HFFc6 (cell line): ENCODE measurements at regions not wholly inside any gene's neighbourhood (a gene's known extent, or its start where the extent isn't known, plus 50 kb on each side); places are given as distances from the start of the nearest gene placed in this dataset.

ENCODE experiments used
- DNase-seq: peaks from one replicate; pipeline ENCODE4 v3.0.0-alpha.2; 2018
- H3K27ac Mint-ChIP-seq: 2 replicates; pipeline ENCODE4 v1.8.0; 2020; ENCODE audit warnings: mild to moderate bottlenecking, mixed read lengths
- H3K27me3 Mint-ChIP-seq: 2 replicates; pipeline ENCODE4 v1.8.0; 2021; ENCODE audit warnings: mild to moderate bottlenecking, moderate library complexity, mixed read lengths; ENCODE audit not compliant: insufficient read depth
- H3K36me3 Mint-ChIP-seq: 2 replicates; pipeline ENCODE4 v1.8.0; 2021; ENCODE audit warnings: low read depth, mixed read lengths
- H3K4me1 Mint-ChIP-seq: 2 replicates; pipeline ENCODE4 v1.8.0; 2020; ENCODE audit warnings: low read depth, mixed read lengths
- H3K4me3 Mint-ChIP-seq: 2 replicates; pipeline ENCODE4 v1.8.0; 2020; ENCODE audit warnings: mild to moderate bottlenecking, moderate library complexity, mixed read lengths
- H3K9me3 Mint-ChIP-seq: 2 replicates; pipeline ENCODE4 v1.8.0; 2020; ENCODE audit warnings: mild to moderate bottlenecking, mixed read lengths
- CTCF ChIP-seq: fragments of 200-600 bp; sonication (generic); IDR thresholded peaks from 2 replicates; pipeline ENCODE4 v1.5.0; 2021; ENCODE audit warnings: antibody characterized with exemption, mild to moderate bottlenecking

- Mint-ChIP-seq H3K4me3 (no peak overlapping the region), H3K9me3 (peaks cover 55% of the 10 kb centered on the region), H3K4me1 (no peaks in the 10 kb centered on the region), H3K36me3 (no peaks in the 10 kb centered on the region), H3K27ac (no peak overlapping the region), H3K27me3 (peaks cover 2% of the 10 kb centered on the region)
- DNase-seq, result no peak
- no peak for TF ChIP-seq CTCF
Measured at GRCh38 chr13:91031508-91031907, 316.0 kb upstream of the MIR17HG start.

GRCh38 chr13:91032104-91032503, 315.4 kb upstream of the MIR17HG start:
- no peak for TF ChIP-seq CTCF
- no peaks in the 10 kb centered on the region for H3K36me3 Mint-ChIP-seq
- no peaks in the 10 kb centered on the region for H3K4me1 Mint-ChIP-seq
- peaks cover 55% of the 10 kb centered on the region for H3K9me3 Mint-ChIP-seq
- H3K4me3 Mint-ChIP-seq, result no peak overlapping the region
- DNase-seq, result no peak
- H3K27ac Mint-ChIP-seq, result no peak overlapping the region
- peaks cover 2% of the 10 kb centered on the region; the same call in 1 of the 2 replicates for H3K27me3 Mint-ChIP-seq

GRCh38 chr13:91036886-91037285, 310.6 kb upstream of the MIR17HG start:
- no peak for TF ChIP-seq CTCF
- H3K4me3 Mint-ChIP-seq, result no peak overlapping the region
- no peaks in the 10 kb centered on the region for H3K4me1 Mint-ChIP-seq
- H3K36me3 Mint-ChIP-seq, result no peaks in the 10 kb centered on the region
- H3K27ac Mint-ChIP-seq, result no peak overlapping the region
- H3K27me3 Mint-ChIP-seq, result no peaks in the 10 kb centered on the region
- peaks cover 38% of the 10 kb centered on the region for H3K9me3 Mint-ChIP-seq
- DNase-seq, result no peak

- Mint-ChIP-seq H3K4me1 (no peaks in the 10 kb centered on the region), H3K36me3 (no peaks in the 10 kb centered on the region), H3K4me3 (no peak overlapping the region), H3K27ac (no peak overlapping the region), H3K9me3 (peaks cover 7% of the 10 kb centered on the region; the same call in 1 of the 2 replicates), H3K27me3 (no peaks in the 10 kb centered on the region)
- TF ChIP-seq CTCF, result no peak
- no peak for DNase-seq
Measured at GRCh38 chr13:91042870-91043269, 304.6 kb upstream of the MIR17HG start.

- H3K27me3 Mint-ChIP-seq, result no peaks in the 10 kb centered on the region
- no peak overlapping the region for H3K27ac Mint-ChIP-seq
- H3K9me3 Mint-ChIP-seq, result peaks cover 16% of the 10 kb centered on the region
- no peaks in the 10 kb centered on the region for H3K4me1 Mint-ChIP-seq
- H3K36me3 Mint-ChIP-seq, result no peaks in the 10 kb centered on the region
- DNase-seq, result no peak
- no peak overlapping the region for H3K4me3 Mint-ChIP-seq
- peak; percentile 31; the same call in 1 of the 2 replicates for TF ChIP-seq CTCF
Measured at GRCh38 chr13:91045351-91046034, 302.0 kb upstream of the MIR17HG start.
